GM21360 (cell line): ENCODE measurements at regions not wholly inside any gene's neighbourhood (a gene's known extent, or its start where the extent isn't known, plus 50 kb on each side); places are given as distances from the start of the nearest gene placed in this dataset.

Experiments used
- ATAC-seq: cut with Tn5 transposase; IDR thresholded peaks from one replicate; pipeline ENCODE4 v1.9.1; 2021; ENCODE audit warnings: mild to moderate bottlenecking, moderate library complexity; ENCODE audit not compliant: unreplicated experiment

- no peak for ATAC-seq
Observed at GRCh38 chr18:73656691-73657090, 490.9 kb downstream of the FBXO15 start.

DNA sequence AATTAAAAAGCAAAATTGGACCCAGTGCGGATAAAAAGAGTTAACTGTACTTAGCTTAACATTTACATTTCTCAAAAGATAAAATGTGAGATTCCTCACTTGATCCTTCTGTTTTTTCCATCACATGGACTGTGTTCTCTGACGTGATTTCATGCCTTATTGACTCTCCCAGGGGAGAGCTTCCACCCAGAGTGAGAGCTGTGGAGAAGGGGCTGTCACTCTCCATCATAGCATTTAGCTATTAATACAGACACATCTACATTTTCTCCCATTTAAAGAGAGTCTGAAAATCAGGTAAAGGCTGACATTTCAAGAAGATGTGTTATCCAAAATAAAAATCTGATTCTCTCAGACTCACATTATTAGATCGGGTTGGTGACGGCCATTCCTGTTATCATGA lies 493.8 kb downstream of the FBXO15 start:
- no peak for ATAC-seq

DNA sequence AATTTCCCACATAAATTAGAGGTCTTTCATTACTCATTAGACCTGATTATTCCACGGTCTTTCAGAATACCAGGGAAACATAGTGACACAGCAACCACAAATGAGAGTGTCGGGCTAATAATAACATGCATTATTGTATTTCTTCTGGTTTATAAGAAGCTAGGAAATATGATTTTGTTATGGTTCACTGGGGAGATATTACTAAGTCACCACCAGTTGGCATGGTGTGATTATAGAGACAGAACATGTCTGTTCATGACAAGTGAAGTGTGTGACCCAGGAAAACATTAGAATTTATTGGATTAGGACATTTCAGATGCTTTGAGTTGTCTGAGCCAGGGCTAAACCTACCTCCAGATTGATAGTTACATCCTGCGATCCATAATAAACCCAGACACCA lies 494.4 kb downstream of the FBXO15 start:
- no peak for ATAC-seq

GRCh38 chr18:73647391-73647790 lies 500.2 kb downstream of the FBXO15 start:
- ATAC-seq, result no peak

DNA sequence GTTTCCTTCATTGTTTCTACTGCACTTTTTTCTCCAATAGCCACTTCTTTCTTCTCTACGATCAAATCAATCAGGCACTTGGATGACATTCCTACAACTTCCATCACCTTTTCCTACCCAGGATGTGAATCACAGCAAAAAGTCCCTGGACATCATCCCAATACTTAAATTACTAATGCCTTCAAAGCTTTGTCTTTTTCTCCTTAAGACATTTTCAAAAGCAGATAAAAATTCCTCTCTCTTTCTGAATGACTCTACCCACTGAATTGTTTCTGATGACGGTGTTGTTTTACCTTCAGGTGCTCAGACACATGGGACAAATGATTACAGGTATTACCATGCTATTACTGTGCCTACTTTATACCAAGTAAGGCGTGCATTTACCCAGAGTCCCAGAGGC lies 500.9 kb downstream of the FBXO15 start:
- no peak for ATAC-seq

- no peak for ATAC-seq
Observed at GRCh38 chr18:73646196-73646595, 501.4 kb downstream of the FBXO15 start.

- no peak for ATAC-seq
Observed at GRCh38 chr18:73645160-73645715, 502.4 kb downstream of the FBXO15 start.

DNA sequence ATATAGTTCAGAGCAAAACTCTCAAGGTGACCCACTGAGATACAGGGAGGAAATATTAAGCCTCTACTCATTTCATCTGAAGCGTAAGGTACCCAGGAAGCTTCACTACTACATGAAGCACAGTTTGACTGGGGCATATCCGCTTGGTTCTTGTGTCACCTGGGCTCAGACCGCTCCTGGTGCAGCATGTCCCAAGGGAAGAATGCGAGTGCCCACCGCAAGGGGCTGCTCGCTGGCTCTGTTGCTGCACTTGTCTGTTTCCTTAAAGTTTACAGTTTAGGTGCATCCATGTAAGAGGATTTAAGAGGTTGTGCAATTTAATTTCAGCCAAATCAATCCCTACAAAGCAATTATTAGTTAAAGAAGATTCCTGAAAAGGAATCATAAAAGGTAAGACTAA lies 507.8 kb downstream of the FBXO15 start:
- no peak for ATAC-seq

DNA sequence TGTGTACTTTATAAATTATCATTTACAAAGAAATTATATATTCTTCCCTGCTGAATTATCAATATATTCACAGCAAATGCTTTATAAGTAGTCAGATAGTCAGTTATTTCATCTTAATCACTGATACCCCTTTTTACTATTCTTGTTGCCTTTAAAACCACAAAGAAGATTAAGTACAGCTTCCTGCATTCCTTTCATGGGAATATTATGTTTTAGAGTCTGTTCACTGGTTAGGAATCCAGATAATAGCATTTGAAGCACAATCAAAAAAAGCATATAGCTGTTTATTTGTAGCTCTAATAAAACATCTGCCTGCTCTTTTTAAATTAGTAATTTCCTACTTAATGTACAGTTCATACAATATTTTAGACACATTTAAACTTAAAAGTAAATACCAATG lies 508.9 kb downstream of the FBXO15 start:
- no peak for ATAC-seq

DNA sequence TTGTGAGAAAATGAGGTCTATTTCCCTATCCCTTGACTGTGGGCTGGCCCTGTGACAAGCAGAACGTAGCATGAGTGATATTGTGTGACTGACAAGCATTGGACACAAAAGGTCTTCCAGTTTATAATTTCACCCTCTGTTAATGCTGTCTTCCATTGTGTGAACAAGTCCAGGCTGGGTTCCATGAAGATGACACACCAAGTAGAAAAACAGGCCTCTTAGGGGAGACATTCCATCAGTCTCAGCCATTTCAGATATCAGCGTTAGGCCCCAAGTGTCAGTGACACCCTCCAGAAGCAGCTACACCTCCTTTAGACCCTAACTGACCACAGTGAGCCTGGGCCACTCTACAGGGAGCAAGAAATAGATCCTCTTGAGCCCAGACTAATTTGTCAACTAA lies 511.3 kb downstream of the FBXO15 start:
- no peak for ATAC-seq

GRCh38 chr18:73626859-73627258 lies 520.8 kb downstream of the FBXO15 start:
- no peak for ATAC-seq

DNA sequence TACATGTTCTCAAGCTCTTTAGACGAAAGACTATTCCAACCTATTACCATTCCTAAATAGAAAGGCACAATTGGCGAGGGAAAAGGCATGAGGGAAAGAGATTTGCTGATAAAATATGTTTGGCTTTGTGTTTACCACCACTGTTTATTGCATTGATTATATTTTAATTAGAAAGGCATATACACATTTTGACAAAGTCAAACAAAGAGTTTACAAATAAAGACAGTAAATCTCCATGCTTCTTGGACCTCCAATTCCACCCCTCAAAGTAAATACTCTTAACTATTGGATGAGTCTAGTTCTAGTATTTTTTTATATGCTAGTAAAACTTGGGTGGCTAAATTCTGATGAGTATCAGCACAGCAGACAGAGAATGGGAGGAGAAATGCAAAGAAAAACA lies 521.4 kb downstream of the FBXO15 start:
- ATAC-seq, result no peak

- ATAC-seq, result no peak
Observed at GRCh38 chr18:73621091-73621490, 526.5 kb downstream of the FBXO15 start.

GRCh38 chr18:73617981-73618380 lies 529.7 kb downstream of the FBXO15 start:
- no peak for ATAC-seq

DNA sequence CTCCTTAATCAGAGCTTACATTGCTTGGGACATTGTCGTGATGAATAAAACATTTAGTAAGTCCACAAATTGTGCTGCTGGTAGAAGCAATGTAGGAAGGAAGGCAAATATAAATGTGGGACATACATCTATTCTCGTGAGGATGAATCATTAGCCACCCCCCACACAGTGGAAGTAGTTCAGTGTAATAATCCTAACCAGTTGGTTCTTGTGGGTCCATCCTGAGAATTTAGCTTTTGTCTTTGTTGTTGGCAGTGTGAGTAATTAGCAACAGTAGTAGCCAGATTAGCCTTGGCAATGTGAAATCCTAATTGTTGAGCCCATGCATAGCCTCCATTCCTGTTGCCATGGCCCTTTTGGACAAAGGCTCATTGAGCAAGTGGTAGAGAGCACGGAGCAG lies 532.1 kb downstream of the FBXO15 start:
- no peak for ATAC-seq

GRCh38 chr18:73614812-73615211 lies 532.8 kb downstream of the FBXO15 start:
- no peak for ATAC-seq

DNA sequence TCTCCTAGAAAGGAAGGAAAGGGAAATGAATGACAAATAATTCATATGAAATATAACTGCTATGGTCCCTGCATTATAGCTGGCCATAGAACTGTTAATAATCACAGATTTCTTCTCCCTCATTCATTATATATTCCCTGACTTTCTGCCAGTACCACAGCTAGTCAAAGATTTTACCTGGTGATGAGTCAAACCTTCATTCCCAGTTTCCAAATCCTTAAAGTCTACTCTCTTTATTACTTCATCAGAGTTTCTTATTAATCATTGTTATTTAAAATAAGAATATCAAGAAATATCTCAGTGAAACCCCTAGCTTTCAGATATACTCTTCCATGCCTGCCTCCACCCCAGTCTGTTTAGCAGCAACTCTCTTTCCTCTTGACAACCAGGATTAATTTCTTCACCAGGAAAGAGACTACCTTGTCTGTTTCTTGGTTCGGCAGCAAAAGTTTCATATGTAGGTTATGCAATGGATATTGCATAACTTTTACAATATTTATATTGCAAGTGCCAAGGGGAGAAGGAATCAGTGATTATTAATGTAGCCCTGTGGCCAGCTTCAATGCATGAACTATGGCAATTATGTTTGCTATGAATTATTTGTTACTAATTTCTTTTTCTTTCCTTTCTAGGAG lies 533.8 kb downstream of the FBXO15 start:
- no peak for ATAC-seq

DNA sequence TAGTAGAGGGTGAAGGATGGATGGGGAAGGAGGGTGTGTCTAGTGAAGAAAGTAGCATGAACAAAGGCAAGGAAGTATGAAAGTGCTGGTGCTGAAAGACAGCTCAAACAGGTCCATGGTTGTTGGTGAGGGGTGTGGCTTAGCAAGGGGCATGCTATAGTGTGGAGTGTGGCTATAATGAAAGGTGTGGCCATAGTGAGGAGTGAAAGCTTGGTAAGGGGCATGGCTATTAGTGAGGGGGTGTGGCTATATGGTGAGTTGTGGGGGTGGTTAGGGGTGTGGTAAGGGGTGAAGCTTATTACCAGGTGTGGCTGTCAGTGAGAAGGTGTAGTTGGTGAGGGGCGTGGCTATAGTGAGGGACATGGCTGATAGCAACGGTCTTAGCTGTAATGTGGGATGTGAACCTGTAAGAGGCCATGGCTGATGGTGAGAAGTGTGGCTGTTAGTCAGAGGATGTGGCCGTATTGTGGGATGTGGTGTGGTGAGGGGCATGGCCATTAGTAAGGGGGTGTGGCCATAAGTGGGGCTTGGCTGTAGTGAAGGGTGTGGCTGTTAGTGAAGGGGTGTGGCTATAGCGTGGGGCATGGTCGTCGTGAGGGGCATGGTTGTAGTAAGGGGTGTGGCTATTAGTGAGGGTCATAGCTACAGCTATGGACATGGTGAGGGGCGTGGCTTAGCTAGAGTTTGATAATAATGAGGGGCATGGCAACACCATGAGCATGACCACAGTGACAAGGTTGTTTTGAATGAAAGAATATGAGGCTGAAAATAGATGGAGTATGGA lies 549.6 kb downstream of the FBXO15 start:
- ATAC-seq, result no peak

- ATAC-seq, result no peak
Observed at GRCh38 chr18:73594749-73595148, 552.9 kb downstream of the FBXO15 start.

- no peak for ATAC-seq
Observed at GRCh38 chr18:73593207-73593606, 554.4 kb downstream of the FBXO15 start.

DNA sequence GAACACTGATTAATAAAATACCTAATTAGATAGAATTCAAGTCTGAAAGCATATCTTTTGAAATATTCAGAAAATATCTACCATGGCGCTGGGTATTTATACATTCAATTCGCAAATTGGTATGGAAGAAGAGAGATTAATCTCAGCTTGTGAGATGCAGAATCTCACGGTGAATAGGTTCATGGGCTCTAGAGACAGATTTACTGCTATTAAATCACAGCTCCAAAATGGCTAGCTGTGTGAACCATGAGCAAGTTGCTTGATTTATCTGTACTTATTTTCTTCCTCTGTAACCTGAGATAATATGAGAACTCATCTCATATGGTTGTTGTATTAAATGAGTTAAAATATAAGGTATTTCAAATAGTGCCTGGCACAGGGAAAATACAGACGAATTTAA lies 556.7 kb downstream of the FBXO15 start:
- ATAC-seq, result no peak

GRCh38 chr18:73579698-73580097 lies 567.9 kb downstream of the FBXO15 start:
- ATAC-seq, result no peak
